GM18511 (cell line): ENCODE measurements at regions not wholly inside any gene's neighbourhood (a gene's known extent, or its start where the extent isn't known, plus 50 kb on each side); places are given as distances from the start of the nearest gene placed in this dataset.
"Not testable (repeated sequence)": the region's sequence is repeated elsewhere in the genome, so short reads cannot be mapped to it uniquely, and the experiment has no call there.

Experiments
- ATAC-seq: cut with Tn5 transposase; IDR thresholded peaks from one replicate; pipeline ENCODE4 v1.9.1; 2021; ENCODE audit warnings: mild to moderate bottlenecking, moderate library complexity; ENCODE audit not compliant: unreplicated experiment

DNA sequence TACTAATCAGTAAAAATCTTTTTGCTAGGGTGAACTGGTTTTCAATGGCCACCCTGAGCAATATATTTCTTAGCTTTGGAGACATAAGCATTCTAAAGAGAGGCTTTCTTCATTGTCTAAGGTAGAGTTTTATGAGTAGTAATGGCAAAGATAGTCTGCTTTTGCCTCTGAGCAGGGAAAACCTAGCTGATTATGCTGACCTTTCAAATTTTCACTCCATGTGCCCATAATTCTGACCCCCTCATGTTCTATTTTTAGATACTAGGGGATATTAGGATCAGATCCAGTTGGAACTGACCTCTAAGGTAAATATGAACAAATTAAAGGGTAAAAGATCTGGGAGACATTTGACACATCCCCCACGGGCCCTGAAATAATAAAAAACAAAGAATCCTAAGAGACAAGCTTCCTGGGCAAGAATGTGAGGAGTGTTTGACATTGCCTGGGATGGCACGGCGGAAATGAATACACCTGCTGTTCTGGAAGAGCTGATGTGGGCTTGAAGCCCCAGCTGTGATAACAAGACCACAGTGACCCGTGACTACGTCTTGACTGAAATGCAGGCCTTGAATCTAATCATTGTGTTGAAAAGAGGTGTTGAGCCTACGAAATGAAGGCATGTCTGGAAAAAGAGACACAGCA is 392.1 kb upstream of the FRG1 start:
- no peak for ATAC-seq

DNA sequence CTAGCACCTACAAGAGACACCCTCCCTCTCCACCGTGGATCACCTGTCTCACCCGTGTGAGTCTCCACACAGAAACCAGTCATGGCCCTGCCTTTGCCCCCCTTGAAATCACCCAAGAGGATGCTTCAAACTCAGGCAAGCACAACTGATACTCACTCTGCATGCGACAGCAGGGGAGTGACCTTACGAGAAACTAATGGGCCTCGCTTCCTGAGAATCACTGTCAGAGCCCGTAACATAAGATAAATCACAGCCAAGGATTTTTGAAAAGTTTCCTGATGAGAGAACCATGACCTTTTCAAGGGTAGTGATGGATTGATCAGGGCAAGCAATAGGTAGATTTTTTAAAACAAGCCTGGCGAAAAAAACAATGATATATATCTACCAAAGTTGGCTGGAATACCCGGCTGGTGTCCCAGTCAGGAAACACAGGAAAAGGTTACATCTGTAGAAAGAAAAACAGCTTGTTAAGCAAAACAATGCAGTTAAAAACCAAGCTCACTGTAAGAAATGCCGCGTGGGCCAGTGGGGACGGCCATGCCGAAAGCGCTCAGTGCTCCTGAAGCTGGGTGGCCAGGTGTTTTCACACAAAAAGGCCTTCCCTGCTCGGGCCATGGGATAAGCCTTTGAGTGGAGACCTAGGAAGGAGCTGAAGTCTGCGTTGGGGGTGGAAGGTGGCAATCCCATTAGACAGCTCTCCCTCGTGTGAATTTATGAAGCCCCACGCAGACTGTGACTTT is 388.6 kb upstream of the FRG1 start:
- not testable (repeated sequence) for ATAC-seq

DNA sequence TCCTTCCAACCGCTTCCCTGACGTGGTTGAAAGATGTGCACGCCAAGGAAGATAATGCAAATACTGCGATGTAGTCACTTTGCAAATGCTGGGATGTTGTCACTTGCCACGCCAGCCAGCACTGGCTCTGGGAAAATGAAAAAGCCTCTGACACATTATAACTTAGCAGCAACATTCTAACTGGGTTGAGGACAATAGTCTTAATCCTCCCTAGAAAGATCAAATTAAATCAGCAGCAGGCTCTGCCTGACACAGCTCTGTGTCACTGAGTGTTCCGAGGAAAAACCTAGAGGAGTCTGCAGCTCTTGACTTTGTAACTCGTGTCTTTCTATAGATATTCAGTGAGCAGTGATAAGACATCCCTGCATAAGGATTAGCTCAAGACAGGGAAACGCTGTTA is 380.1 kb upstream of the FRG1 start:
- ATAC-seq: not testable (repeated sequence)

DNA sequence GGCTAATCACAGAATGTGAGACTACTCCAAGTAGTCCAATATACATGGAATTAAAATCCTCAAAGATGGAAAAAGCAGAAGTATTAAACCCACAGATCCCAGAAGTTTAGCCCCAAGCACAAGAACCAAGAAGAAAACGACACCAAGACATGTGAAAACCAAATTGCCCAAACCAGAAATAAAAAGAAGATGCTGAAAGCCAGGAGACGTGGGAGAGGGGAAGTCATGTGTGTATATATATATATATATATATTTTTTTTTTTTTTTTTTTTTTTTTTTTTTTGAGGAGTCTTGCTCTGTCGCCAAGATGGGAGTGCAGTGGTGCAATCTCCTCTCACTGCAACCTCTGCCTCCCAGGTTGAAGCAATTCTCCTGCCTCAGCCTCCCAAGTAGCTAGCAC is 376.9 kb upstream of the FRG1 start:
- ATAC-seq: not testable (repeated sequence)

DNA sequence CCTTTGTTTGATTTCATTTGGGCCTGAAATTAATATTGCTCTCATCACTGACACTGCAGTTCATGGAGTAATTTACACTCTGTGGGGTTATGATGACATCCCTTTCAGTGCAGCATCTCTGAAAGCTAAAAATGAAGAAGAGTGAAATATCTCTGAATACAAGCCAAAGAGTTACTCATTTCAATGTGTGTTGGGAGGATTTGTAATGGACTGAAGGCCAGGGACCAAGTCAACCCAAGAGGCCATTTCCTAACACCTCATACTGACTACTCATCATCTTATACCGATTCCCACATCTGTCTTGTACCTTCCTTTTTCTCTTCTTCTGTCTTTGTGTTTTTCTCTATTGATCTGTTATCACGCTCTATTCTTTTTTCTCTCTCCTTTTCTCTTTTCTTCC is 374.4 kb upstream of the FRG1 start:
- ATAC-seq: not testable (repeated sequence)

- ATAC-seq: not testable (repeated sequence)
These were observed 373.8 kb upstream of the FRG1 start for GRCh38 chr4:189566900-189567299.

DNA sequence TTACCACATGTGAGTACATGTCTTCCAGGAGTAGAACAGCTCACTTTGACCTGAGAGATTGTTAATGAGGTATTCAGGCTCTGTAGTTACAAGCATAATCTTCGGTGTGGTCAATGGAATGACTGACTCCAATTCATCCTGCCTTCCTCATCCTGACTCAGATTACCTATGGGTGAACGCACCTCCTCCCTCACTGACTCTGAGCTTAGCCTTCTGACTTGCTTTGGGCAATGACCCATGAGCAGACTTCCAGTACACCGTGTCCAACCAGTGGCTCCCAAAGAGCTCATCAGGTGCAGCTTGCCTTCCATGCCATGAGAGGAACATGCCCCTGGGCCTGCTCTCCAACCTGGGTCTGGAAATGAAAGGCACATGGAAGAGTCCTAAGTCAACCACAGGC is 361.0 kb upstream of the FRG1 start:
- ATAC-seq: not testable (repeated sequence)

GRCh38 chr4:189586908-189587632 is 353.6 kb upstream of the FRG1 start:
- ATAC-seq: not testable (repeated sequence)

DNA sequence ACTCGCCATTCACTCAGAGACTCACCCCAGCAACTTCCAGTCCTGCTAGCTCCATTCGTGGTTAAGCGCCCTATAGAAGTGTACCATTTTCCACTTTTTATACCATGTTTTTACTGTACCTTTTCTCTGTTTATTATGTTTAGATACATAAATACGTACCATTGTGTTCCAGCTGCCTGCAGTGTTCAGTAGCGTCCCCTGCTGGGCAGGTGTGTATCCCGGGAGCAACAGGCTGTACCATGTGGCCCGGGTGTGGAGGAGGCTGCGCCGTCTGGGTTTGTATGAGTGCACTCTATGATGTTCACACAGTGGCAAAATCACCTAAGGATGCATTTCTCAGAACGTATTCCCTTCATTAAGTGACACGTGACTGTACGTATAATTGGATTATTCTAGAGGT is 351.5 kb upstream of the FRG1 start:
- ATAC-seq: not testable (repeated sequence)

- no peak for ATAC-seq
These were observed 347.8 kb upstream of the FRG1 start for GRCh38 chr4:189592890-189593289.

DNA sequence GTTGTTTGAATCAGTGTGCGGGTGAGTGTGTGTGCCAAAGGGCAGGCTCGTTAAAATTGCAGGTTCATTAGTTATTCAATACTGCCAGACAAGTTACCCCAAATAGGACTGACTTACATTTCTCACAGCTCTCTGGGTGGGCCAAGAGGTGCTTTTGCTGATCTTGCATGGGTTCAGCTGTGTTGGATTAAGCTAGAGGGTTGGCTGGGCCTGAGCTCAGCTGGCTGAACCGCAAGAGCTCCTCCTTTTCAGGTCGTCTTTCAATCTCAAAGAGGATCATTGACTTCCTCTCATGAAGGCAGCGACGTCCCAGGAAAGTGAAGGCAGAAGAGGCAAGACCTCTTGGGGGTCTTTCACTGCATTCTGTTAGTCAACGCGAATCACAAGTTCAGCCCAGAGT is 343.3 kb upstream of the FRG1 start:
- no peak for ATAC-seq

DNA sequence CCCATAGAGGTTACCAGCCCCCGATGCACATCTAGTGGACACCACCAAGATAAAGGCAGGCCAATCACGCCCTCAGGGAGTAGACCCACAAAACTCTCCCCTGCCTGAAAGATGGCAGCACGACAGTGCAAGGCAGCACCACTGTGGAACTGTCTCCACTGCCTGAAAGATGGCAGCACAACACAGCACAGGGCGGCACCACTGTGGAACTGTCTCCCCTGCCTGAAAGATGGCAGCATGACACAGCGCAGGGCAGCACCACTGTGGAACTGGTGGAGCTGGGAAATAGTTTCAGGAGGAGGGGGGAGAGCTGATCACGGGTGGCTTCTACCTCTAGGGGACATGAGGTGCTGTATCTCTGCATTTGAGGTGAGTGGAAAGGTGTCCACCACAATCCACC is 340.4 kb upstream of the FRG1 start:
- ATAC-seq: no peak

DNA sequence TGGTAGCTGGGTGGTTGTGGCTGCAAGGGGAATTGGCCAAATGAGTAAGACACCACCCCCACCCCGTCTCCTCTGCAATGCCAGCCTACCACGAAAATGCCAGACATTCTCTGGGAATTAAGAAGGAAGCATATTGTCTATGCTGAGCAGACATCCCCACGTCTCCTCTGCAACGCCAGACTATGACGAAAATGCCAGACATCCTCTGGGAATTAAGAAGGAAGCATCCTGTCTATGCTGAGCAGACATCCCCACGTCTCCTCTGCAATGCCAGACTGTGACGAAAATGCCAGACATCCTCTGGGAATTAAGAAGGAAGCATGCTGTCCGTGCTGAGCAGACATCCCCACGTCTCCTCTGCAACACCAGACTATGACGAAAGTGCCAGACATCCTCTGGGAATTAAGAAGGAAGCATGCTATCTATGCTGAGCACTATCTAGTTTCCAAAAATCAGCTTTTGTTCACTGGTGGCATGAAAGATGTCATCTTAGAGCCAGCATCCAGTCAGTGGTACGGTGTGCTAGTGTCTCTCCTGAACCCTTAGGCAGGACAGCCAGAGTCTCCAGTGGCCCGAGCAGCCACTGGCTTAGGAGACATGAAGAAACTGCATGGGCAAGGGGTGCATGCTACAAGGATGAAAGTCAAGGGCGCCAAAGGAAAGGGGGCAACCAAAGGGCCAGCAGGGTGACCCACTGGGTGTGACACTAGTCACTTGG is 339.8 kb upstream of the FRG1 start:
- ATAC-seq: no peak

DNA sequence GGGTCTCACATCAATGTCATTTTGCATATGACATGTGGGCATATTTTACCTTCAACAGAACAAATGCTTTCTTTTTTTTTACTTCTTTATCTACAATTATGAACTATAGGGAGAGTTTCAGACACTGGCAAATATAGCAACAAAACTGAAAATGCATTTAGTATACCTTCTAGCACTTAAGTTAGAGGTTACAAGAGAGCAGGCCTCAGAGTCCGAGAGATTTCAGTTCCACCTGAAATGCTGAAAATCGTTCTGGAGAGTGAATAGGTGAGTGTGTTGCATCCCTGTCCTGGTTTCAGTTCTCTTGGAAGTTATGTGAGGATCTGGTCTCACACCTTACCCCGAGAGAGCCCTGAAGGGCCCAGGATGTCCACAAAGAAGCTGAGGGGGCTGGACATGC is 337.8 kb upstream of the FRG1 start:
- not testable (repeated sequence) for ATAC-seq

- ATAC-seq: not testable (repeated sequence)
These were observed 330.1 kb upstream of the FRG1 start for GRCh38 chr4:189610571-189610970.

- ATAC-seq: no peak
These were observed 327.5 kb upstream of the FRG1 start for GRCh38 chr4:189613207-189613606.

DNA sequence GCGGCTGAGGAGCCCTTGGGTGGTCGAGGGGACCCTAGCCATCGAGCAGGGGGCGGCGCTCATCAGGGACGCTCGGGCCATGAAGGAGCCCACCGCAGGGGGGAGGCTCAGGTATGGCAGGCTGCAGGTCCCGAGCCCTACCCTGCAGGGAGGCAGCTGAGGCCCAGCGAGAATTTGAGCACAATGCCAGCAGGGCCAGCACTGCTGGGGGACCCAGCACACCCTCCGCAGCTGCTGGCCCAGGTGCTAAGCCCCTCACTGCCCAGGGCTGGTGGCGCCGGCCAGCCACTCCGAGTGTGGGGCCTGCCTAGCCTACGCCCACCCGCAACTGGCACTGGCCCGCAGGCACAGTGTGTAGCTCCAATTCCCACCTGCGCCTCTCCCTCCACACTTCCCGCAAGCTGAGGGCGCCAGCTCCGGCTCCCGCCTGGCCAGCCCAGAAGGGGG is 325.4 kb upstream of the FRG1 start:
- no peak for ATAC-seq

DNA sequence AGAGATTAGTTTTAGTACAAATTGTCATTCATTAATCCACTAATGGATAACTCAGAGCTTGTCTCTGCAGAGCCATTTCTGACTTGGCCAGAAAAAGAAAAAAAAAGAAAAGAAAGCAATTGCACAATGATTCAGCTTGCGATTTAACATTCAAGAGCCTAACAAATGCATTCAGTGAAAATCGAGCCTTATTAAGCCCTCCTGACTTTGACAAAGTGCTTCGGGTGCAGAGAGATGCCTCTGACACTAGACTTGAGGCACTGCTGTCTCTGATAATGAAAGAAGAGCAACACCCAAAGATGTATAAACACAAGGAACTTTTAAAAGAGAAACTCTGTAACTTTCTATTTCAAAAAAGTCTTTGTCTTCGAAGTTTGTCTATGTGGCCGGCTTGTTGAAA is 322.9 kb upstream of the FRG1 start:
- ATAC-seq: not testable (repeated sequence)

- not testable (repeated sequence) for ATAC-seq
These were observed 321.0 kb upstream of the FRG1 start for GRCh38 chr4:189619441-189620250.

DNA sequence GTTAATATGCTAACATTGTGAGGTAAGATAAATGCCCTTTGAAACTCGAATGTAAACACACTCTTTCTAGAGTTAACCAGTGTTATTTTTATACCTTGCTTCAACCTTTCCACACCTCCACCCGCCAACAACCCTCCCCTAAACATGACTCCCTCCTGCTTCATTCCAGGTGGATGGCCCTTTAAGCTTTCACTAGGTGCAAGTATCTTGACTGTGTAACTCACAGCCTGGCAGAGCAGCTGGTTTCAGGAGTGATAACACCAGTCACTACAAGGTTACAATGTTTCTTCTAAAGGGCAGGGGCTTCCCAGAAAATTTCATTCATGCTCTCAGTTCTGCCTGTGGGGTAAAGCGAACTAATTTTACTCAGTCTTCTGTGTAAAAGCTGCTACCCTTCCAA is 318.1 kb upstream of the FRG1 start:
- not testable (repeated sequence) for ATAC-seq
